Activated gamma-delta T cell treated with Interleukin-2 at 50 U/mL for 16 hours (primary cell): ENCODE measurements at regions not wholly inside any gene's neighbourhood (a gene's known extent, or its start where the extent isn't known, plus 50 kb on each side); places are given as distances from the start of the nearest gene placed in this dataset.
"Not testable (repeated sequence)": the region's sequence is repeated elsewhere in the genome, so short reads cannot be mapped to it uniquely, and the experiment has no call there.

Experiments used
- DNase-seq: peaks from one replicate; pipeline ENCODE4 v3.0.0-alpha.2; 2020

DNA sequence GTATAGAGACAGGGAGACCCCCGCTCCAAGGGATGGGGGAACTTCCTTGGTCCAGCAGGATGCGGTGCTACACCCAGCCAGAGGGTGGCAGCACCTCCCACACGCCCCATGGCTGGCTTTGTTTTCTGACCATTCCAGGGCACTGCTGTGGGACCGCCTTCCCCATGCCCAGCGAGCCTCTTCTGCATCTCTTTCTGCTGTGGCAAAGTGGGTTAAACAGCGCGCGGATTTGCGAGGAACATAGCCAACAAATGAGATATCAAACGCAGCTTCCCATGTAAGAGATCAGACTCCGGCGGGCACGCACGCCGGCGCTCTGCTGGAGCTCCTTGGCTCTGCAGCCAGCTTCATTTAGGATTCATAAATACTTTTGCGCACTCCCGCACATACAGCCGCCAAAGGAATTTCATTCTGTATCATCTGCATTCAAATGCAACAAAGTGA lies 485.8 kb upstream of the CADM1 start:
- DNase-seq, result no peak

GRCh38 chr11:115985896-115986295 lies 481.7 kb upstream of the CADM1 start:
- DNase-seq, result no peak

GRCh38 chr11:115984228-115984627 lies 480.0 kb upstream of the CADM1 start:
- DNase-seq, result no peak

DNA sequence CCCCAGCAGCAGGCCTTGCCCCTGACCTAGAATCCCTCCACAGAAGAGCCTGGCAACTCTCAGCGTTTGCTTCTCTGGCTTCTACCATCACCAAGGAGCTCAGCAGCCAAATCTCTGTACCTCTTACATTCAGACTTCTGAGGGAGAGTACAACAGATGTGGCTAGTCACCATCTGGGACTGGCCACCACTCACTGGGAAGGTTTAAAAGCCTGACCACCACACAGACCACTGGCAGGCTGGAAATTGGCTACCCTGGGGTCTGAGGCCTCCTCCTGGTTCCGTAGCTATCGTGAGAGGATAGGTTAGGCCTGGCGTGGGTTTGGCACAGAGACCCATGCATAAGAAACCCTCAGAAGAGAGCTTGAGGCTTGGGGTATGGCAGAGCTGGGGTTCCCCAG lies 478.5 kb upstream of the CADM1 start:
- no peak for DNase-seq

GRCh38 chr11:115981814-115982471 lies 477.7 kb upstream of the CADM1 start:
- no peak for DNase-seq

- DNase-seq, result no peak
Observed at GRCh38 chr11:115981104-115981481, 476.9 kb upstream of the CADM1 start.

GRCh38 chr11:115980337-115981103 lies 476.3 kb upstream of the CADM1 start:
- no peak for DNase-seq

- no peak for DNase-seq
Observed at GRCh38 chr11:115974703-115975102, 470.5 kb upstream of the CADM1 start.

DNA sequence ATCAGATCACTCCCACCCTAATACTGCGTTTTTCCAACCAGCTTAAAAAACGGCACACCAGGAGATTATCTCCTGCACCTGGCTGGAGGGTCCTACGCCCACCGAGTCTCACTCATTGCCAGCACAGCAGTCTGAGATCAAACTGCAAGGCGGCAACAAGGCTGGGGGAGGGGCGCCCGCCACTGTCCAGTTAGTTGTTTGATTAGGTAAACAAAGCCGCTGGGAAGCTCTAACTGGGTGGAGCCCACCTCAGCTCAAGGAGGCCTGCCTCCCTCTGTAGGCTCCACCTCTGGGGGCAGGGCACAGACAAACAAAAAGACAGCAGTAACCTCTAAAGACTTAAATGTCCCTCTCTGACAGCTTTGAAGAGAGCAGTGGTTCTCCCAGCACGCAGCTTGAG lies 463.0 kb upstream of the CADM1 start:
- not testable (repeated sequence) for DNase-seq

GRCh38 chr11:115965767-115966504 lies 461.7 kb upstream of the CADM1 start:
- no peak for DNase-seq

DNA sequence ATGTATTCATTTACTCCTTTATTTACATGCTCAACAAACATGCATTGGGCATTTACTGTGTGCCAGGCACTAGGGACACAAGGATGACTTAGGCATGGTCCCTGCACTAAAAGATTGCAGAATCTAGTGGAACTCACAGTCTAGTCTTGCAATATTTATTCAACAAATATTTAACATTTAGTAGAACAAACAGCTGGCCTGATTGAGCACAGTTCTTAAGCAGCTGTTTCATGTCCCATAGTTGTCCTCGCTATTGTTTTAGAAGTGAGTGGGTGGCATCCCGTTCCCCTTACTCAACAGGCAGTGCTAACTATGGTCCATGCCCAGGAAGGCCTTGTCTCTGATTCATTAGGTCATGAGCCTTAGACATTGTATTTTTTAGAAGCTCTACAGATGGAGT lies 459.9 kb upstream of the CADM1 start:
- DNase-seq, result no peak

DNA sequence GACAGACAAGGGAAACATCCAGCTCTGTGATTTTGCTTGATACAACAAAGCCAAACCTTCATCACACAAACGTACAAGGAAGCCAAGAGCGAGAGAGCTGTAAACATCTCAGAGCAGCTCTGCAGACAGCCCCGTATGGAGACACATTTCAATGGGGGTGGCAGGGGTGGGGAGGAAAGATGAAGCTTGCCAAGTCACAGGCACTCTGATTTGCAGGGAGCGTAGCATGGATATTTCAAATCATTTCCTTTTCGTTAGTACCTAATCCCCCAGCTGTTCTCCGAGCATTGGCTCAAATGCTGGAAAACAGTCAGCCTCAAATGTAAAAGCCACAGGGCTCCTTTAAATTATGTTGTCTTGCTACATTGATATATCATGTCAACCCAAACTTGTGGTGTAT lies 458.9 kb upstream of the CADM1 start:
- DNase-seq, result no peak

DNA sequence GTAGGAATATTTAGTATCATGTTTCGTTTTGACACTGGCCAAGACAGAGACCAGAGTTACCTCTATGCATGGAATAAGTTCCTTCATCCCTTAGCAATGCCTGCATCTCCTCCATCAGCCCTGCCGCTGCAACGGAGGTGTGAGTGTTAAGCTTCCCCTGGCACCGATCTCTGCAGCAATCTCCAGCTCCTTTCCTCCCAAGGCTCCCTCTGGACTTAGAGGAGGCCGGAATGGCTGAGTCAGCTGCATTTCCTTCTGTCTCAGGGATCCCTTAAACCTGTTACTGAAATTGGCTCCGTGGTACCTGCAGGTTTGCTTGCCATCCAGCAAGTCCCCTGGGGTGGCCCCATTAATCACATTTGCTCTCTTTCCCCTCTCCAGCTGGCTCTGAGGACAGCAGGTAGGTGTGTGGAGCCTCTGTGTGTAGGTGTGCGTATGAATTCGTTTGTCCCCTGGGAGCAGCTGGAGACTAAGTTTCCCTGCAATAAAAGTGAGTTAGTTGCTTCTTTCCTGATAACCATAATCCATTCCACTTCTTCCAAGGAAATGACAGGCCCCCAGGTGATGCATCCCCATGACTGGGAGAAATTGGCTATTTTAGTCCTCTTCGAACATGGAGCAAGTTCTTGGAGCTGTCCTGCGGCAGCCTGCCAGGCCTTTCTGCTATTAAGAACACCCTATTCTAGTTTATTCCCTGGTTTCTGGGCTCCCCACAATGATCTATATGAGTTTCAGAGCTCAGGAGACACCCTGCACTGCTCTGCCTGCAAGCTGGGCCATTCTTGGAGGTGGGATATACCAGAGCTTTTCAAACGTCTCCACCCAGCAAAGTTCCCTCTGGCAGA lies 457.2 kb upstream of the CADM1 start:
- DNase-seq, result no peak

- DNase-seq, result no peak
Observed at GRCh38 chr11:115959081-115959486, 454.9 kb upstream of the CADM1 start.

DNA sequence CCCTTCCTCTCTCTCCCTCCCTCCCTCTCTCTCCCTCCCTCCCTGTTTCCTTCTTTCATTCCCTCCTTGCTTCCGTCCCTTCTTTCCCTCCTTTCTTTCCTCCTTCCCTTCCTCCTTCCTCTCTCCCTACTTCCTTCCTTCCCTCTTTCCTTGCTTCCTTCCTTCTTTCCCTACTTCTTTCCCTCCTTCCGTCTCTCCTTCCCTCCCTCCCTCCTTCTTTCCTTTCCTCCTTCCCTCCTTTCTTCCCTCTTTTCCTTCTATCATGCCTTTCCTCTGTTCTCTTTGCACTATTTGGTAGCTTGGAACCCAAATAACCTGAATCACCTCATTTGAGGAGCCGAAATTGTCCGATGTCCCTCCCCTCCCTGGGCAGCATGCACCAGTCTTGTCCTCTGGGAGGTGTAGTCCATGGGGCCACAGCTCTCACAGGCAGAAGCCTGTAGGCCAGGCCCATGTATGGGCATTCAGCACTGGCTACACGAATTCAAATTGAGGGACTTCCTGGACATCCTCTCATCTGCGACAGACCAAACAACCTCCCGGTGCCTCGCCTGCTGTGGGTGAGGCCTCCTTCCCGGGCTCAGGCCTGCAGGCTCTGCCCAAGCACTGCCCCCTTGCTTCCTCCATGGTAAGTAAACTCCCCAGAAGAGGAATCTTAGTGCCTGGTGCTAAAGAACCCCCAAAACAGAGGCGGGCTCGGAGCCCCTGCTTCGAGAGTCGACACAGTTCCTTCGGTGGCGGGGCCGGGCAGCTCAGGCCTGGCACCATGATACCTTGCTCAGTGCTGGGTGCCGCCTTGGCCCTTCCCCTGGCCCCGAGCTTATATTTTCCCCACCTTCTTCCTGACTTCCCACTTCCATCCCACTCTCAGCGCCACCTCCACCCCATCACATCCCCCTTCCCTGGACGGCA lies 454.1 kb upstream of the CADM1 start:
- DNase-seq, result no peak

GRCh38 chr11:115955803-115956202 lies 451.6 kb upstream of the CADM1 start:
- DNase-seq, result no peak

GRCh38 chr11:115950660-115951059 lies 446.4 kb upstream of the CADM1 start:
- no peak for DNase-seq

DNA sequence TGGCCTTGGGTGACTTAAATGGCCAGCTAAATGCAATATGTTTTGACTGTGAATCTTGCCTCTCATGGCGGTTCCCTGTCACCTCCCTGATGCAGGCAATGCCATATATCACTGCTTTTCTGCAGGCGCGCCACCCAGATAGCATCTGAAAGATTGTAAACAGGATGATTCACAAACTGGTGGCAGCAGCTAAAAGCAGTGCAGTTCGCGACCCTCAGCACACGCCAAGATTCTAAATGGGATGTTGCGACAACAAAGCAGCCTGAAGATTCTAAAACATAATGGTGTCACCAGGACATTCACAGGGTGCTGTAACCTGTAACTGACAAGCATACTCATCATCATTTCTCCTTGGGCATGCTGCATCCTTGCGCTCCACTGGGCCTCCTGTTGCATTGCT lies 440.4 kb upstream of the CADM1 start:
- DNase-seq, result no peak

DNA sequence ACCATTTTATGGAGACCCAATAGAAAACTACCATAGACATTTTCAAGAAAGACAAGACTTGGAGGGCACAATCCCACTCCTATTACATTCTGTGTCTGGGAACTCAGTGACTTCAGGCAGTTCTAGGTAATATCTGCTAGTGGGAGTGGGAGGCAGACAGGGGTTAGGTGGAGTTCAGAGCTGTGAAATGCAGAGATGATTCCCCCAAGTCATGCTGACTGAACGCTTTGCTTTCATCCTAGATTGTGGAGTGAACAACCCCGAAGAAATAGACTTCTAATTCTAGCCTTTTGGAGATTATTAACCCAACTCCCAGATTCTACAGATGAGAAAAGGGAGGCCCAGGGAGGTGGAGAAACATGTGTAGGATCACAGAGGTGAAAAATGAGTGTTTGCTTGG lies 437.8 kb upstream of the CADM1 start:
- no peak for DNase-seq

- DNase-seq, result no peak
Observed at GRCh38 chr11:115941481-115941993, 437.3 kb upstream of the CADM1 start.

- no peak for DNase-seq
Observed at GRCh38 chr11:115941044-115941443, 436.8 kb upstream of the CADM1 start.
